ENCODE measurements at regions not wholly inside any gene's neighbourhood (a gene's known extent, or its start where the extent isn't known, plus 50 kb on each side); places are given as distances from the start of the nearest gene placed in this dataset.

- H3K36me3 ChIP-seq = peaks cover 17% of the 10 kb centered on the region
- no peaks in the 10 kb centered on the region for H3K27me3 ChIP-seq
- TF ChIP-seq, protein P1, sequence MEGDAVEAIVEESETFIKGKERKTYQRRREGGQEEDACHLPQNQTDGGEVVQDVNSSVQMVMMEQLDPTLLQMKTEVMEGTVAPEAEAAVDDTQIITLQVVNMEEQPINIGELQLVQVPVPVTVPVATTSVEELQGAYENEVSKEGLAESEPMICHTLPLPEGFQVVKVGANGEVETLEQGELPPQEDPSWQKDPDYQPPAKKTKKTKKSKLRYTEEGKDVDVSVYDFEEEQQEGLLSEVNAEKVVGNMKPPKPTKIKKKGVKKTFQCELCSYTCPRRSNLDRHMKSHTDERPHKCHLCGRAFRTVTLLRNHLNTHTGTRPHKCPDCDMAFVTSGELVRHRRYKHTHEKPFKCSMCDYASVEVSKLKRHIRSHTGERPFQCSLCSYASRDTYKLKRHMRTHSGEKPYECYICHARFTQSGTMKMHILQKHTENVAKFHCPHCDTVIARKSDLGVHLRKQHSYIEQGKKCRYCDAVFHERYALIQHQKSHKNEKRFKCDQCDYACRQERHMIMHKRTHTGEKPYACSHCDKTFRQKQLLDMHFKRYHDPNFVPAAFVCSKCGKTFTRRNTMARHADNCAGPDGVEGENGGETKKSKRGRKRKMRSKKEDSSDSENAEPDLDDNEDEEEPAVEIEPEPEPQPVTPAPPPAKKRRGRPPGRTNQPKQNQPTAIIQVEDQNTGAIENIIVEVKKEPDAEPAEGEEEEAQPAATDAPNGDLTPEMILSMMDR (IDR thresholded peaks at IDR 0.05; ENCODE audit: low read depth, low read length) = peak; percentile 53
- no peaks in the 10 kb centered on the region for H3K9me3 ChIP-seq (ENCODE audit: low read depth)
- H3K4me3 ChIP-seq = no peak overlapping the region
- H3K4me1 ChIP-seq (ENCODE audit: low read depth) = no peaks in the 10 kb centered on the region
- peak in 1 of 2 donors; percentile 21 for DNase-seq (ENCODE audit: low read depth in 1 of 2, low spot score in 1 of 2)
- H3K27ac ChIP-seq = no peak overlapping the region
These were observed 114.9 kb downstream of the PTPRS start for GRCh38 chr19:5225486-5226345.

DNA sequence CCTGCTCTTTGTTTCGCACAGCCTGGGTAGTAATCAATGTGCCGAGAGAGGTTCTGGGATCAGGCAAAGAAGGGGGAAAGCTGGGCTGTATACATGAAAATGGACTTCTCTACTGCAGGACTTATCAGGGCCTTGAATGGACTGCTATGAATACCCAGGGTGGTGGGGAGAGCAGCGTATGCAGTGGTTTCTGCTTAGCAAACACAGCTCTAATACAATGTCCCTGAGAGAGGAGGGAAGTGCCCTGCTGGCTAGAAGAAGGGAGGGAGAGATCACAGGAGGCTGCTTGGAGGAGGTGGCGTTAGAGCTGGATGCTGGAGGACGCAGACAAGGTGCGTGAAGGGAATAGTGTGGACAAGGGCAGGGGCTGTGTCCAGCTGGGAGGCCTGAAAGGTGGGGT is 116.1 kb downstream of the PTPRS start:
- Histone ChIP-seq H3K27ac (no peak overlapping the region), H3K9me3 (ENCODE audit: low read depth) (no peaks in the 10 kb centered on the region), H3K4me1 (ENCODE audit: low read depth) (no peaks in the 10 kb centered on the region), H3K4me3 (no peak overlapping the region), H3K27me3 (no peaks in the 10 kb centered on the region), H3K36me3 (peaks cover 30% of the 10 kb centered on the region)
- DNase-seq (ENCODE audit: low read depth in 1 of 2, low spot score in 1 of 2) = no peak
- TF ChIP-seq, protein P1 (IDR thresholded peaks at IDR 0.05; ENCODE audit: low read depth, low read length) = no peak

DNA sequence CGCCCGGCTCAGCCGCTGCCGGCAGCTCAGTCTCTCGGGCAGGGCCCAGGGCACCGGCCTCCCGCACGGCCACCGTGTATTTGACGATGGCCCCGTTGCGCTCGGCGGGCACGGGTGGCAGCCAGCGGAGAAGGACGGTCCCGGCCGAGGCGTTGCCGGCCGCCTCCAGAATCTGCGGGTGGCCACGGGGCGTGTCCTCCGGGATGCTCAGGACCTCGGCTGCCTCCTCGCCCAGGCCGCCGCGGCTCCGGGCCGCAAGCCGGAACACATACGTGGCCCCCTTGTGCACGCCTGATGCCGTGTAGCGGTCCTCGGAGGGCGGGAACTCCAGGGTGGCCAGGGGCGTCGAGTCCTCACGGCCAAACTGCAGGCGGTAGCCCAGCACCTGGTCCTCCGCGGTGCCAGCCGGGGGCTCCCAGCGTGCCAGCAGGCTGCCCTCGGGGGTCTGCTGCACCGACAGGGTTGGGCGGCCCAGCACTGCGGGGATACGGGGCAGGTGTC is 117.7 kb downstream of the PTPRS start:
- Histone ChIP-seq H3K36me3 (peaks cover 43% of the 10 kb centered on the region), H3K27ac (no peak overlapping the region), H3K27me3 (no peaks in the 10 kb centered on the region), H3K9me3 (ENCODE audit: low read depth) (no peaks in the 10 kb centered on the region), H3K4me1 (ENCODE audit: low read depth) (no peaks in the 10 kb centered on the region), H3K4me3 (no peak overlapping the region)
- TF ChIP-seq, protein P1 (IDR thresholded peaks at IDR 0.05; ENCODE audit: low read depth, low read length) = no peak
- DNase-seq (ENCODE audit: low read depth in 1 of 2, low spot score in 1 of 2) = no peak

DNA sequence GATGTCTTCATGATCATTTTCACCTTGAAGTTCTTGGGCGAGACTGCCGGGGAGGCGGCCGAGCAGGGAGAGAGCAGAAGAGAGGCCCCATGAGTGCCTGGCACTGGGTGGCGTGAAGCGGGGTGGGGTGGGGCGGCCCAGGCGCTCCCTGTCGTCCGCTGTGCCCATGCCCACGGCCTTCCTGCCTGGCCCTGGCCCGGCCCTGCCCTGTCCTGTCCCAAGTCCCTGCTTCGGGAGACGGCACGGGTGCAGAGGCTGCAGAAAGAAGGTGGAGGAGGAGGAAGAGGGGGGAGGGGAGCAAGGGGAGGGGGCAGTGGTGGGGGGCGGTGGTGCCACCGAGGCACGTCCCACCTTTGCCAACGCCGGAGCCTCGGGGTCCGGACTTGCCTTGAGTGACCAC is 118.4 kb downstream of the PTPRS start:
- no peaks in the 10 kb centered on the region for H3K4me1 ChIP-seq (ENCODE audit: low read depth)
- H3K27me3 ChIP-seq = no peaks in the 10 kb centered on the region
- H3K4me3 ChIP-seq = no peak overlapping the region
- TF ChIP-seq, protein P1 (IDR thresholded peaks at IDR 0.05; ENCODE audit: low read depth, low read length) = no peak
- H3K9me3 ChIP-seq (ENCODE audit: low read depth) = no peaks in the 10 kb centered on the region
- DNase-seq (ENCODE audit: low read depth in 1 of 2, low spot score in 1 of 2) = no peak
- H3K36me3 ChIP-seq = peaks cover 50% of the 10 kb centered on the region
- no peak overlapping the region for H3K27ac ChIP-seq

GRCh38 chr19:5220866-5221265 is 119.7 kb downstream of the PTPRS start:
- Histone ChIP-seq H3K27me3 (no peaks in the 10 kb centered on the region), H3K36me3 (peaks cover 56% of the 10 kb centered on the region), H3K9me3 (ENCODE audit: low read depth) (no peaks in the 10 kb centered on the region)

More at GRCh38 chr19:5220866-5221265, 119.7 kb downstream of the PTPRS start:
- Histone ChIP-seq H3K27ac (no peak overlapping the region), H3K4me3 (no peak overlapping the region), H3K4me1 (ENCODE audit: low read depth) (no peaks in the 10 kb centered on the region)
- DNase-seq (ENCODE audit: low read depth in 1 of 2, low spot score in 1 of 2) = no peak
- TF ChIP-seq, protein P1 (IDR thresholded peaks at IDR 0.05; ENCODE audit: low read depth, low read length) = no peak
